ENCODE measurements at regions not wholly inside any gene's neighbourhood (a gene's known extent, or its start where the extent isn't known, plus 50 kb on each side); places are given as distances from the start of the nearest gene placed in this dataset.
A peak's percentile ranks its signal among the peaks of the same experiment; 100 is the strongest.
"Not testable (repeated sequence)": the region's sequence is repeated elsewhere in the genome, so short reads cannot be mapped to it uniquely, and the experiment has no call there.

- DNase-seq (ENCODE audit: low read depth), result not testable (repeated sequence)
Observed at GRCh38 chr12:102666176-102666575, 185.8 kb upstream of the IGF1 start.

- no peak for DNase-seq (ENCODE audit: low read depth)
Observed at GRCh38 chr12:102659200-102659911, 179.0 kb upstream of the IGF1 start.

GRCh38 chr12:102653406-102653805 lies 173.0 kb upstream of the IGF1 start:
- no peak for DNase-seq (ENCODE audit: low read depth)

- no peak for DNase-seq (ENCODE audit: low read depth)
Observed at GRCh38 chr12:102652645-102653313, 172.4 kb upstream of the IGF1 start.

- no peak for DNase-seq (ENCODE audit: low read depth)
Observed at GRCh38 chr12:102645968-102646367, 165.6 kb upstream of the IGF1 start.

- DNase-seq (ENCODE audit: low read depth), result no peak
Observed at GRCh38 chr12:102643879-102644575, 163.7 kb upstream of the IGF1 start.

- DNase-seq (ENCODE audit: low read depth), result peak; percentile 37
Observed at GRCh38 chr12:102642199-102642598, 161.8 kb upstream of the IGF1 start.

- peak; percentile 21 for DNase-seq (ENCODE audit: low read depth)
Observed at GRCh38 chr12:102640658-102641057, 160.3 kb upstream of the IGF1 start.

GRCh38 chr12:102638777-102639176 lies 158.4 kb upstream of the IGF1 start:
- no peak for DNase-seq (ENCODE audit: low read depth)

- peak; percentile 51 for DNase-seq (ENCODE audit: low read depth)
Observed at GRCh38 chr12:102633981-102634605, 153.7 kb upstream of the IGF1 start.

GRCh38 chr12:102631274-102631673 lies 150.9 kb upstream of the IGF1 start:
- peak; percentile 80 for DNase-seq (ENCODE audit: low read depth)

- peak; percentile 59 for DNase-seq (ENCODE audit: low read depth)
Observed at GRCh38 chr12:102629262-102629888, 149.0 kb upstream of the IGF1 start.

- DNase-seq (ENCODE audit: low read depth), result no peak
Observed at GRCh38 chr12:102625819-102626218, 145.5 kb upstream of the IGF1 start.

- no peak for DNase-seq (ENCODE audit: low read depth)
Observed at GRCh38 chr12:102622618-102623017, 142.3 kb upstream of the IGF1 start.

GRCh38 chr12:102618197-102618877 lies 138.0 kb upstream of the IGF1 start:
- DNase-seq (ENCODE audit: low read depth), result no peak

- no peak for DNase-seq (ENCODE audit: low read depth)
Observed at GRCh38 chr12:102616692-102617091, 136.3 kb upstream of the IGF1 start.

- no peak for DNase-seq (ENCODE audit: low read depth)
Observed at GRCh38 chr12:102611995-102612394, 131.6 kb upstream of the IGF1 start.

GRCh38 chr12:102609996-102610395 lies 129.6 kb upstream of the IGF1 start:
- DNase-seq (ENCODE audit: low read depth), result no peak

GRCh38 chr12:102603021-102603420 lies 122.7 kb upstream of the IGF1 start:
- no peak for DNase-seq (ENCODE audit: low read depth)

GRCh38 chr12:102602521-102602920 lies 122.2 kb upstream of the IGF1 start:
- DNase-seq (ENCODE audit: low read depth), result no peak

GRCh38 chr12:102601621-102602020 lies 121.3 kb upstream of the IGF1 start:
- DNase-seq (ENCODE audit: low read depth), result no peak
